Keratinocyte (primary cell): ENCODE measurements at regions not wholly inside any gene's neighbourhood (a gene's known extent, or its start where the extent isn't known, plus 50 kb on each side); places are given as distances from the start of the nearest gene placed in this dataset.

ENCODE experiments used
- DNase-seq: peaks from one replicate; pipeline ENCODE4 v3.0.0-alpha.2; 2011; ENCODE audit warnings: low read depth, missing footprints, low spot score
- FAIRE-seq: peaks from 2 replicates; lab custom pipeline; 2011; peaks lifted over from hg19 to GRCh38; lab: Jason Lieb, UNC
- H2AFZ ChIP-seq: 2 replicates; pipeline ENCODE4 v1.6.0; 2012; ENCODE audit warnings: low read length, control low read depth, inconsistent platforms; ENCODE audit not compliant: control insufficient read depth
- H3K27ac ChIP-seq: 2 replicates; pipeline ENCODE4 v1.5.1; 2011; ENCODE audit warnings: low read length; ENCODE audit not compliant: control insufficient read depth, insufficient read depth
- H3K27me3 ChIP-seq: 3 replicates; pipeline ENCODE4 v1.6.0; 2011; ENCODE audit warnings: low read length; ENCODE audit not compliant: control insufficient read depth, insufficient read depth; ENCODE audit errors: extremely low read depth
- H3K36me3 ChIP-seq, 2 experiments: 2 replicates in 1 of 2; 3 replicates in 1 of 2; pipeline ENCODE4 v1.5.1; 2011; ENCODE audit warnings: low read length in 2 of 2, mild to moderate bottlenecking in 1 of 2; ENCODE audit not compliant: control insufficient read depth in 2 of 2, insufficient read depth in 2 of 2; ENCODE audit errors: extremely low read depth in 1 of 2
- H3K4me1 ChIP-seq: 3 replicates; pipeline ENCODE4 v1.5.1; 2011; ENCODE audit warnings: low read length; ENCODE audit not compliant: control insufficient read depth, insufficient read depth; ENCODE audit errors: extremely low read depth
- H3K4me2 ChIP-seq: 3 replicates; pipeline ENCODE4 v1.6.0; 2011; ENCODE audit warnings: low read depth, low read length; ENCODE audit not compliant: control insufficient read depth, insufficient read depth; ENCODE audit errors: extremely low read depth
- H3K4me3 ChIP-seq, 3 experiments: fragments of 200-600 bp in 1 of 3; sonication (generic) in 1 of 3; 2 replicates in 2 of 3; 3 replicates in 1 of 3; pipeline ENCODE4 v1.5.1; 2011 to 2016; ENCODE audit warnings: low read length in 3 of 3, mild to moderate bottlenecking in 3 of 3, control low read depth in 2 of 3, inconsistent platforms in 1 of 3, low read depth in 1 of 3, mixed read lengths in 1 of 3, mixed run types in 1 of 3, moderate library complexity in 1 of 3; ENCODE audit not compliant: control insufficient read depth in 2 of 3, insufficient read depth in 2 of 3; ENCODE audit errors: extremely low read depth in 1 of 3
- H3K79me2 ChIP-seq: 2 replicates; pipeline ENCODE4 v1.6.0; 2012; ENCODE audit warnings: low read length; ENCODE audit not compliant: control insufficient read depth, insufficient read depth
- H3K9ac ChIP-seq: 3 replicates; pipeline ENCODE4 v1.6.0; 2011; ENCODE audit warnings: low read length; ENCODE audit not compliant: control insufficient read depth, insufficient read depth; ENCODE audit errors: extremely low read depth
- H3K9me1 ChIP-seq: 3 replicates; pipeline ENCODE4 v1.6.0; 2011; ENCODE audit warnings: low read length; ENCODE audit not compliant: control insufficient read depth, insufficient read depth; ENCODE audit errors: extremely low read depth
- H3K9me3 ChIP-seq: 2 replicates; pipeline ENCODE4 v1.5.1; 2012; ENCODE audit warnings: low read depth, low read length; ENCODE audit not compliant: control insufficient read depth
- H4K20me1 ChIP-seq: 3 replicates; pipeline ENCODE4 v1.6.0; 2011; ENCODE audit warnings: low read length; ENCODE audit not compliant: control insufficient read depth, insufficient read depth; ENCODE audit errors: extremely low read depth
- CTCF ChIP-seq, 3 experiments: IDR thresholded peaks in 1 of 3; conservative IDR thresholded peaks in 1 of 3; optimal IDR thresholded peaks in 1 of 3; 2 replicates in 2 of 3; 3 replicates in 1 of 3; pipeline versions ENCODE3 to v1.5.1; 2011; ENCODE audit warnings: low read length in 3 of 3, mild to moderate bottlenecking in 3 of 3, moderate library complexity in 2 of 3, control low read depth in 1 of 3, inconsistent platforms in 1 of 3; ENCODE audit not compliant: insufficient read depth in 2 of 3; ENCODE audit errors: extremely low read depth in 1 of 3
- EZH2 ChIP-seq: IDR thresholded peaks from one replicate; pipeline ENCODE4 v1.6.1; 2012; ENCODE audit warnings: inconsistent platforms, mild to moderate bottlenecking, low read length, moderate library complexity
- dilution Hi-C: fragments of 300-500 bp; cut with MboI; formaldehyde crosslinking; loops from one replicate; pipeline ENCODE4 v1.7.0; 2020; ENCODE audit warnings: low sequenced_read_pairs; ENCODE audit not compliant: extremely low pct_ligation_motif_present

- H3K27me3 ChIP-seq: no peaks in the 10 kb centered on the region
- H2AFZ ChIP-seq: no peak overlapping the region
- H3K9ac ChIP-seq: no peak overlapping the region
- no peaks in the 10 kb centered on the region for H3K4me1 ChIP-seq
- H3K36me3 ChIP-seq: no peaks in the 10 kb centered on the region
- no peaks in the 10 kb centered on the region for H3K79me2 ChIP-seq
- no peak overlapping the region for H3K27ac ChIP-seq
- dilution Hi-C loops: no loop called here
- no peak overlapping the region for H3K4me2 ChIP-seq
- H3K9me1 ChIP-seq: no peaks in the 10 kb centered on the region
- H4K20me1 ChIP-seq: no peaks in the 10 kb centered on the region
- no peaks in the 10 kb centered on the region for H3K9me3 ChIP-seq
- no peak for TF ChIP-seq CTCF (optimal IDR thresholded peaks at IDR 0.05 in 1 of 3, IDR thresholded peaks at IDR 0.05 in 1 of 3, conservative IDR thresholded peaks at IDR 0.05 in 1 of 3; ENCODE audit: extremely low read depth in 1 of 3, insufficient read depth in 2 of 3, low read length in 3 of 3)
- FAIRE-seq: no peak
- DNase-seq: no peak
- H3K4me3 ChIP-seq: no peak overlapping the region
Observed at GRCh38 chr6:81894306-81894705, 141.8 kb upstream of the TENT5A start.

GRCh38 chr6:81892891-81893290 lies 140.4 kb upstream of the TENT5A start:
- H3K27ac ChIP-seq: no peak overlapping the region
- FAIRE-seq (no peak), DNase-seq (no peak)
- H3K9me1 ChIP-seq: no peaks in the 10 kb centered on the region
- no peaks in the 10 kb centered on the region for H4K20me1 ChIP-seq
- H3K36me3 ChIP-seq: no peaks in the 10 kb centered on the region
- H3K4me2 ChIP-seq: no peak overlapping the region
- H3K9me3 ChIP-seq: no peaks in the 10 kb centered on the region
- no peak overlapping the region for H3K4me3 ChIP-seq
- no peak for TF ChIP-seq EZH2
- no peak for TF ChIP-seq CTCF (optimal IDR thresholded peaks at IDR 0.05 in 1 of 3, IDR thresholded peaks at IDR 0.05 in 1 of 3, conservative IDR thresholded peaks at IDR 0.05 in 1 of 3; ENCODE audit: extremely low read depth in 1 of 3, insufficient read depth in 2 of 3, low read length in 3 of 3)
- H2AFZ ChIP-seq: no peak overlapping the region
- H3K27me3 ChIP-seq: no peaks in the 10 kb centered on the region
- dilution Hi-C loops: no loop called here
- H3K9ac ChIP-seq: no peak overlapping the region
- H3K4me1 ChIP-seq: no peaks in the 10 kb centered on the region
- H3K79me2 ChIP-seq: no peaks in the 10 kb centered on the region
